OCI-LY1 (cell line): ENCODE measurements at regions not wholly inside any gene's neighbourhood (a gene's known extent, or its start where the extent isn't known, plus 50 kb on each side); places are given as distances from the start of the nearest gene placed in this dataset.

Source experiments
- H2AFZ ChIP-seq: fragments of 200-600 bp; sonication (generic), shearing (Covaris generic); 2 replicates; pipeline ENCODE4 v1.6.0; 2014; ENCODE audit warnings: antibody characterized with exemption, mild to moderate bottlenecking, low read length
- H3F3A ChIP-seq: fragments of 200-600 bp; sonication (generic), shearing (Covaris generic); 2 replicates; pipeline ENCODE4 v1.6.0; 2014; ENCODE audit warnings: mild to moderate bottlenecking, antibody characterized with exemption, low read length, moderate library complexity; ENCODE audit not compliant: insufficient read depth
- H3K27ac ChIP-seq: fragments of 200-600 bp; sonication (generic); 2 replicates; pipeline ENCODE4 v1.5.1; 2014; ENCODE audit warnings: low read length, mixed run types, mild to moderate bottlenecking, low read depth; ENCODE audit not compliant: poor library complexity, severe bottlenecking
- H3K27me3 ChIP-seq: fragments of 200-600 bp; sonication (generic); 2 replicates; pipeline ENCODE4 v1.6.0; 2014; ENCODE audit warnings: antibody characterized with exemption, mild to moderate bottlenecking, low read length, moderate library complexity; ENCODE audit not compliant: insufficient read depth
- H3K36me3 ChIP-seq: fragments of 200-600 bp; sonication (generic); 2 replicates; pipeline ENCODE4 v1.6.1; 2014; ENCODE audit warnings: mild to moderate bottlenecking, antibody characterized with exemption, low read length, moderate library complexity, mixed read lengths; ENCODE audit not compliant: insufficient read depth
- H3K4me1 ChIP-seq: fragments of 200-600 bp; sonication (generic); 2 replicates; pipeline ENCODE4 v1.5.1; 2014; ENCODE audit warnings: mild to moderate bottlenecking, low read length, moderate library complexity; ENCODE audit not compliant: insufficient read depth, severe bottlenecking
- H3K4me2 ChIP-seq: fragments of 200-600 bp; sonication (generic), shearing (Covaris generic); 2 replicates; pipeline ENCODE4 v1.6.1; 2014; ENCODE audit warnings: low read length
- H3K4me3 ChIP-seq: fragments of 200-600 bp; sonication (generic); 2 replicates; pipeline ENCODE4 v1.5.1; 2014; ENCODE audit warnings: low read length, low read depth, mild to moderate bottlenecking, mixed read lengths; ENCODE audit not compliant: poor library complexity, severe bottlenecking
- H3K79me2 ChIP-seq: fragments of 200-600 bp; shearing (Covaris generic); 2 replicates; pipeline ENCODE4 v1.6.1; 2016; ENCODE audit warnings: mixed run types, low read length, mixed read lengths; ENCODE audit not compliant: insufficient read depth
- H3K9ac ChIP-seq: fragments of 200-600 bp; sonication (generic), shearing (Covaris generic); 2 replicates; pipeline ENCODE4 v1.6.1; 2014; ENCODE audit warnings: mild to moderate bottlenecking, low read length, mixed read lengths
- H3K9me2 ChIP-seq: fragments of 200-600 bp; sonication (generic), shearing (Covaris generic); 2 replicates; pipeline ENCODE4 v1.6.1; 2014; ENCODE audit warnings: low read depth, mild to moderate bottlenecking, low read length, mixed read lengths
- H3K9me3 ChIP-seq: fragments of 200-600 bp; shearing (Covaris generic); 2 replicates; pipeline ENCODE4 v1.6.1; 2014; ENCODE audit warnings: low read length, mixed read lengths
- H4K20me1 ChIP-seq: fragments of 200-600 bp; sonication (generic), shearing (Covaris generic); 2 replicates; pipeline ENCODE4 v1.6.0; 2016; ENCODE audit warnings: mild to moderate bottlenecking, low read length; ENCODE audit not compliant: insufficient read depth
- CTCF ChIP-seq: fragments of 200-600 bp; sonication (generic), shearing (Covaris generic); IDR thresholded peaks from 2 replicates; pipeline ENCODE4 v1.5.1; 2017; ENCODE audit warnings: mild to moderate bottlenecking, antibody characterized with exemption, low read length, moderate library complexity, mixed read lengths
- EZH2 ChIP-seq: fragments of 200-600 bp; sonication (generic), shearing (Covaris generic); IDR thresholded peaks from 2 replicates; pipeline ENCODE4 v1.8.0; 2017; ENCODE audit warnings: borderline replicate concordance, mixed run types, mild to moderate bottlenecking, antibody characterized with exemption, low read length, moderate library complexity, mixed read lengths

- Histone ChIP-seq H3K9me2 (no peaks in the 10 kb centered on the region), H3K27ac (no peak overlapping the region), H3K4me3 (no peak overlapping the region), H3K36me3 (no peaks in the 10 kb centered on the region), H2AFZ (no peak overlapping the region), H3K9ac (no peak overlapping the region), H3K9me3 (no peaks in the 10 kb centered on the region), H3F3A (no peaks in the 10 kb centered on the region), H3K4me2 (no peak overlapping the region), H3K4me1 (no peaks in the 10 kb centered on the region), H3K27me3 (no peaks in the 10 kb centered on the region), H3K79me2 (no peaks in the 10 kb centered on the region), H4K20me1 (no peaks in the 10 kb centered on the region)
- TF ChIP-seq CTCF (no peak), EZH2 (no peak)
These were observed 271.4 kb downstream of the TLE1 start for GRCh38 chr9:81417941-81418340.

DNA sequence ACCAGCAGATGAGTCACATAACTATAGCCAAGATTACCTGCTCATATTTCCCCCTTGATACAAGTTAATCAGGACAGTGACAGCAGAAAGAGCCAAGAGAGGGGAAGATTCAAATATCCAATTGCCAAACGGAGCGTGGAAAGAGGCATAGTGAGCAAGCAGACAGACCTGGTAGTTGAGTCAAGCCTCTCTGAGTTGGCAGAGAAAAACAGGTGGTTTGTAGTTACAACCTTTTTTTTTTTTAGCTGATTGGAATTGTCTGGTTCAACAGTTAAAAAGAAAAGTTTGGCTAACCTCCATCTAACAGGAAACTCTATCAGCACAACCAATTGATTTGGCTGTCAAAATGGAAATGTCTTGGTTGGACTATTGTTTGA, 272.1 kb downstream of the TLE1 start:
- Histone ChIP-seq H3K9me2 (no peaks in the 10 kb centered on the region), H3K36me3 (no peaks in the 10 kb centered on the region), H3K27me3 (no peaks in the 10 kb centered on the region), H3F3A (no peaks in the 10 kb centered on the region), H3K9ac (no peak overlapping the region), H3K4me1 (no peaks in the 10 kb centered on the region), H3K4me2 (no peak overlapping the region), H4K20me1 (no peaks in the 10 kb centered on the region), H3K9me3 (no peaks in the 10 kb centered on the region), H3K27ac (no peak overlapping the region), H3K79me2 (no peaks in the 10 kb centered on the region), H2AFZ (no peak overlapping the region), H3K4me3 (no peak overlapping the region)
- TF ChIP-seq CTCF = no peak
- TF ChIP-seq EZH2 = no peak

DNA sequence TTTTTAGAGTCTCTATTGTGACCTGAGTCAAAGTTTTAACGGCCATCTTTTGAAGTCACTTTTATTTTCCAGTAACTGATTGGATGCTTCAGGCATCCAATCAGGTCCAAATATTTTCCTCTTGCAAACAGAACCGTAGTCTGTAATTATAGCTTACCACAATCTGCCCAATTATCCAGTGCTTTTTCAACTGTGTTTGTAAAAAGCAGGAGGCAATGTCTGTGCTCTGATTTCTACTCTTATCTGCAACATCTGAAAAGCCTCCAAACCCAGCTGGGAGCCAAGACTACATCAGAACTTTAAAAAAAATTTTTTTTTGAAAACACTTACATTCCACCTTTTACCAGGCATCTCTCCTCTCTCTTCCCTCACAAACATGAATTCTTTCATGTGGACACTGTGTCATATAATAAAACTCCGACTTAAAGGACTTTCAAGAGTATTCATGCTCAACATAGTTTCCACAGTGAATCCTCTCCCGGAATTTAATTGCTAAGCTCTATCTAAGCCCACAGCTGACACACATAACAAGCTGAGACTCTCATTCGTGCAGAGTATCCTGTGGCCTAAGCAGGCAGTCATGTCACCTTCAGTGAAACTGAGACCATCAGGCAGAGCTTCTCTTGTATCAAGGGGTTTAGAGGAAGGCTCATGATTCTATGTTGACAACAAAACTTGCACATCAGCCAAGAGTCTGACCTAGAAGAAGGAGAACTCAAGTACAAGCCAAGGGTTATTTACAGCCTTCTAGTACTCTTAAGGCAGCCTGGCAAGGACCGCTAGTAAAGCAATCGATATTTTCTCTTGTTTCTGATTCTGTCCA, 272.7 kb downstream of the TLE1 start:
- Histone ChIP-seq H4K20me1 (no peaks in the 10 kb centered on the region), H3K27me3 (no peaks in the 10 kb centered on the region), H3K9me3 (no peaks in the 10 kb centered on the region), H3K79me2 (no peaks in the 10 kb centered on the region), H2AFZ (no peak overlapping the region), H3K27ac (no peak overlapping the region), H3K4me3 (no peak overlapping the region), H3K9me2 (no peaks in the 10 kb centered on the region), H3F3A (no peaks in the 10 kb centered on the region), H3K4me1 (no peaks in the 10 kb centered on the region), H3K36me3 (no peaks in the 10 kb centered on the region), H3K4me2 (no peak overlapping the region), H3K9ac (no peak overlapping the region)
- TF ChIP-seq EZH2 = no peak
- TF ChIP-seq CTCF = no peak
